ENCODE measurements at regions not wholly inside any gene's neighbourhood (a gene's known extent, or its start where the extent isn't known, plus 50 kb on each side); places are given as distances from the start of the nearest gene placed in this dataset.

- DNase-seq = no peak
These were observed 376.3 kb upstream of the CAMK1G start for GRCh38 chr1:209207126-209207700.

GRCh38 chr1:209207701-209208286, 375.7 kb upstream of the CAMK1G start:
- no peak for DNase-seq

GRCh38 chr1:209208648-209209047, 374.9 kb upstream of the CAMK1G start:
- no peak for DNase-seq

GRCh38 chr1:209213989-209214388, 369.5 kb upstream of the CAMK1G start:
- no peak for DNase-seq

- DNase-seq = no peak
These were observed 367.7 kb upstream of the CAMK1G start for GRCh38 chr1:209215826-209216225.

GRCh38 chr1:209218113-209218512, 365.4 kb upstream of the CAMK1G start:
- no peak for DNase-seq

- no peak for DNase-seq
These were observed 364.5 kb upstream of the CAMK1G start for GRCh38 chr1:209218981-209219380.

- no peak for DNase-seq
These were observed 363.6 kb upstream of the CAMK1G start for GRCh38 chr1:209219791-209220524.

GRCh38 chr1:209222826-209223225, 360.7 kb upstream of the CAMK1G start:
- no peak for DNase-seq

- no peak for DNase-seq
These were observed 359.7 kb upstream of the CAMK1G start for GRCh38 chr1:209223791-209224190.

- no peak for DNase-seq
These were observed 358.6 kb upstream of the CAMK1G start for GRCh38 chr1:209224886-209225285.

- no peak for DNase-seq
These were observed 356.3 kb upstream of the CAMK1G start for GRCh38 chr1:209227171-209227570.

GRCh38 chr1:209227941-209228340, 355.6 kb upstream of the CAMK1G start:
- DNase-seq = no peak

- no peak for DNase-seq
These were observed 353.9 kb upstream of the CAMK1G start for GRCh38 chr1:209229494-209230061.

GRCh38 chr1:209230314-209230713, 353.2 kb upstream of the CAMK1G start:
- DNase-seq = no peak

- no peak for DNase-seq
These were observed 351.9 kb upstream of the CAMK1G start for GRCh38 chr1:209231476-209232156.

- no peak for DNase-seq
These were observed 351.3 kb upstream of the CAMK1G start for GRCh38 chr1:209232197-209232596.

GRCh38 chr1:209232759-209233158, 350.8 kb upstream of the CAMK1G start:
- DNase-seq = no peak

GRCh38 chr1:209235166-209235565, 348.3 kb upstream of the CAMK1G start:
- no peak for DNase-seq

- DNase-seq = no peak
These were observed 345.2 kb upstream of the CAMK1G start for GRCh38 chr1:209238356-209238755.

- no peak for DNase-seq
These were observed 343.2 kb upstream of the CAMK1G start for GRCh38 chr1:209240351-209240750.

- DNase-seq = no peak
These were observed 342.0 kb upstream of the CAMK1G start for GRCh38 chr1:209241487-209241886.

GRCh38 chr1:209248649-209249279, 334.8 kb upstream of the CAMK1G start:
- no peak for DNase-seq
